NCI-H1436 (cell line): ENCODE measurements at regions not wholly inside any gene's neighbourhood (a gene's known extent, or its start where the extent isn't known, plus 50 kb on each side); places are given as distances from the start of the nearest gene placed in this dataset.
"Not testable (repeated sequence)": the region's sequence is repeated elsewhere in the genome, so short reads cannot be mapped to it uniquely, and the experiment has no call there.

Experiments
- DNase-seq: peaks from one replicate; lab custom pipeline; 2025; lab: John Stamatoyannopoulos, UW

DNA sequence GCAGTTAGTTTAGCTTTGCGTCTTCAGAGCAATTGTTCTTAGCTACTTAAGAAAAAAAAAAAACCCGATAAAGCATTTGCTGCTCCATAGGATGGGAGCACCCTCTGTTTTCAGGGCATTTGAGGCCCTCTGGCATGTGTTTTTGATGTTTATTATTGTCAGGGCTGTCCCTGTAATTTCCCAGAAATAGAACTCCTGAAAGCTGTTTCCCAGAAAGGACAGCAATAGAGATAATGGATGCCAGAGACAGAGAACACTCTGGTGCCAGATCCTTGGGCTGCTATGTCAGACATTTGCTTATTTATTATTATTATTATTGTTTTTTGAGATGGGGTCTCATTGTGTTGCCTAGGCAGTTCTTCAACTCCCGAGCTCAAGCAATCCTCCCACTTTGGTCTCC, 201.3 kb downstream of the ALG10 start:
- DNase-seq = no peak

- not testable (repeated sequence) for DNase-seq
Measured at GRCh38 chr12:34226044-34226443, 203.7 kb downstream of the ALG10 start.

GRCh38 chr12:34228046-34228445, 205.8 kb downstream of the ALG10 start:
- not testable (repeated sequence) for DNase-seq

DNA sequence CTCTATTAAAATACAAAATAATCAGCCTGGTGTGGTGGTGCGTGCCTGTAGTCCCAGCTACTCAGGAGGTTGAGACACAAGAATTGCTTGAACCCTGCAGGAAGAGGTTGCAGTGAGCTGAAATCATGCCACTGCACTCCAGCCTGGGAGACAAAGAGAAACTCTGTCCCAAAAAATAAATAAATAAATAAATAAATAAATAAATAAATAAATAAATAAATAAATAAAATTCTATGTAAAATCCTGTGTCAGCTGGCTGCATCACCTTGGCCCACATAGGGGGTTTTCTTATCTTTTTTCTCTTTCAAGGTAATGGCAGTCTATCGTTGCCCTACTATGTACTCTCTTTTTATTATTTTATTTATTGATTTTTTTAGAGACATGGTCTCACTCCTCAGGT, 206.7 kb downstream of the ALG10 start:
- DNase-seq = not testable (repeated sequence)

DNA sequence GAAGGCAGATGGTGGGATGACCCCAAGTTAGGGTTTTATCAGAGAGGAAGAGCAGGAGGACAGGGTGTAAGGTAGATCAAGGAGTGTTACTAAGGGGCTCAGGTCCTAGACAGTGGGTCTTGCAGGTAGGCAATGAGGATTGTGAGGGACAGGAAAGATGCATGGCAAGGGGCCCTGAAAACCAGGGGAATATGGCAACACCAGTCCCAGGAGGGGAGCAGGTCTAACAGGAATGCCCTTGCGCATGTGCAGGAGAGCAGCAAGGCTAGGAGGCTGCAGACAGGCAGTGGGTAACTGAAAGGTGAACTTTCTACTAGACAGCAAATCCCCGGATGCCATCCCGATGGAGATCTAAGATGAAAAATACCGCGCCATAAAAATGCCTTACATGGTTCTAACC, 211.3 kb downstream of the ALG10 start:
- DNase-seq = no peak

DNA sequence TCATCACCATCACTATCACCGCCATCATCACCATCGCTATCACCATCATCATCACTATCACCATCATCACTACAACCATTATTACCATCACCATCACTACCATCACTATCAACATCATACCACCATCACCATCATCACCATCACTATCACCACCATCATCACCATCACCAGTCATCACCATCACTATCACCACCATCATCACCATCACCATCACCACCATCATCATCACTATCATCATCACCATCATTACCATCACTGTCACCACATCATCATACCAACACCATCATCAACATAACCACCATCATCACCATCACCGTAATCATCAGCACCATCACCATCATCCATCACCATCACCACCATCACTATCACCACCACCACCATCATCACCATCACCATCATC, 213.8 kb downstream of the ALG10 start:
- no peak for DNase-seq

DNA sequence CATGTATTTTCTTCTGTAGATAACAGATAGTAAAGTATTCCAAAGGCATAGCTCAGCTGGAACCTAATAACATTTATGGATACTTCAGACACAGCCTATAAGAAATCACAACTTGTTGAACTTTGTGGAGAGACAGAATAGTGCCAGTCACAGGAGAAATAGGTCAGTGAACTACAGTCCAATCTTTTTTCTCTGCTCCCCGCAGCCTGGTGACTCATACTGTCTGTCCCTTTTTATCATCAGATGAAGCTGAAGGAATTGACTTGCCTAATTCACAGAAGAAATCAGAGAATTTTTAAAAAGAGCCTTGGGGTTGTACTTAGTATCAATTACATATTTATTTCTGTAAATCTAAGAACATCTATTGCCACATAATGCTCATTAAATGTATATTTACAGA, 222.3 kb downstream of the ALG10 start:
- DNase-seq = no peak

GRCh38 chr12:34249271-34249670, 227.0 kb downstream of the ALG10 start:
- DNase-seq = no peak

- DNase-seq = not testable (repeated sequence)
Measured at GRCh38 chr12:34251879-34252278, 229.6 kb downstream of the ALG10 start.

DNA sequence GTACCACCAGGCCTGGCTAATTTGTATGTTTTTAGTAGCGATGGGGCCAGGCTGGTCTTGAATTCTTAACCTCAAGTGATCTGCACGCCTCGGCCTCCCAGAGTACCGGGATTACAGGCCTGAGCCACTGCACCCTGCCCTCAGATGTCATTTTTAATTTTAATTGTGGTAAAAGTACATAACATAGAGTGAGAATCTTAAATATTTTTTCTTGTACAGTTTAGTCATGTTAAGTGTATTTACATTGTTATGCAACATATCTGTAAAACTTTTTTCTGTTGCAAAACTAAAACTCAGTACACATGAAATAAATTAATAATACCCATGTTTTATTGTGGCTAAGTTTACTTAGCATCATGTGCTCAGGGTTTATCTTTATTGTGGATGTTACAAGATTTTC, 231.4 kb downstream of the ALG10 start:
- no peak for DNase-seq

DNA sequence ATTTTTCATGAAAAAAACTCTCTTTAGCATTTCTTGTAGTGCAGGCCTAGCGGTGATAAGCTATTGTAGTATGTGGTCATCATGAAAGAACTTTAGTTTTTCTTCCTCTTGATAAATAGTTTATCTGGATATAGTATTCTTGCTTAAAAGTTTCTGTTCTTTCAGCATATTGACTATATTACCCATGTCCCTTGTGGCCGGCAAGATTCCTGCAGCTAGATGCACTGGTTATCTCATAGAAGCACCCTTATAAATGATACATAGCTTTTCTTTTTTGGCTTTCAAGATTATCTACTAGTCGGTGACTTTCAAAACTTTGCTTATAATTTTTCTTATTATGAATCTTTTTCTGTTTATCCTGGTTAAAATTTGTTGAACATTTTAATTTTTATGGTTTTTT, 234.8 kb downstream of the ALG10 start:
- no peak for DNase-seq

GRCh38 chr12:34262140-34262539, 239.8 kb downstream of the ALG10 start:
- DNase-seq = not testable (repeated sequence)

- no peak for DNase-seq
Measured at GRCh38 chr12:34264110-34264509, 241.8 kb downstream of the ALG10 start.

DNA sequence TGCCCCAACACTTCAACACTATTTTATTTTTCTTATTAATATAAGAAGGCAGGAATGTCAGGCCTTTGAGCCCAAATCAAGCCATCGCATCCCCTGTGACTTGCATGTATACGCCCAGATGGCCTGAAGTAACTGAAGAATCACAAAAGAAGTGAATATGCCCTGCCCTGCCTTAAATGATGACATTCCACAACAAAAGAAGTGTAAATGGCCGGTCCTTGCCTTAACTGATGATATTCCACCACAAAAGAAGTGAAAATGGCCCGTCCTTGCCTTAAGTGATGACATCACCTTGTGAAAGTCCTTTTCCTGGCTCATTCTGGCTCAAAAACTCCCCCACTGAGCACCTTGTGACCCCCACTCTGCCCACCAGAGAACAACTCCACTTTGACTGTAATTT, 251.4 kb downstream of the ALG10 start:
- not testable (repeated sequence) for DNase-seq

GRCh38 chr12:34275129-34275528, 252.8 kb downstream of the ALG10 start:
- DNase-seq = no peak

DNA sequence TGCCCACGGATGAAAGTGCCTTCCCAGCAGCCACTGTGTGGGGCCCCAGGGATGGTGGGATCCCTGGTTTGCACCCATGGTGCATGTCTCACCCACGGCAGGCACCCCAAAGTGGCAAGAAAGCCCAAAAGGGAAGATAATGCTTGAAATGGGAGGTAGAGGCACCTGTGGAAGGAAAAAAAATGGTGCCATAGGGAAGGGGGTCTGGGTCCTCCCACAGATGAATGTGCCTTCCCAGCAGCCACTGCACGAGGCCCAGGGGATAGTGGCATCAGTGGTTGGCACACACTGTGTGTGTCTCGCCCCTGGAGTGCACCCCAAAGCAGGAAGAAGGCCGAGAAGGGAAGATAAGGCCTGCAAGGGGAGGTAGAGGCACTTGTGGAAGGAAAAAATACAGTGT, 264.2 kb downstream of the ALG10 start:
- no peak for DNase-seq

- no peak for DNase-seq
Measured at GRCh38 chr12:34286934-34287333, 264.6 kb downstream of the ALG10 start.

DNA sequence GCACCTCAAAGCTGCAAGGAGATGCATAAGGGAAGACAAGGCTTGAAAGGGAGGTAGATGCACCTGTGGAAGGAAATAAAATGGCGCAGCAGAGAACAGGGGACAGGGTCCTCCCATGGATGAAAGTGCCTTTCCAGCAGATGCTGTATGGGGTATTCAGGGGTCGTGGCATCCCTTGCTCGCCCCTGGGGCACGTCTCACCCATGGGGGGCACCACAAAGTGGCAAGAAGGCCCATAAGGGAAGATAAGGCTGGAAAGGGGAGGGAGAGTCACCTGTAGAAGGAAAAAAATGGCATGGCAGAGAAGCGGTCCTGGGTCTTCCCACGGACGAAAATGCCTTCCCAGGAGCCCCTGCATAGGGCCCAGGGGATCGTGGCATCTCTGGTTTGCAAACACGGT, 265.1 kb downstream of the ALG10 start:
- DNase-seq = no peak

DNA sequence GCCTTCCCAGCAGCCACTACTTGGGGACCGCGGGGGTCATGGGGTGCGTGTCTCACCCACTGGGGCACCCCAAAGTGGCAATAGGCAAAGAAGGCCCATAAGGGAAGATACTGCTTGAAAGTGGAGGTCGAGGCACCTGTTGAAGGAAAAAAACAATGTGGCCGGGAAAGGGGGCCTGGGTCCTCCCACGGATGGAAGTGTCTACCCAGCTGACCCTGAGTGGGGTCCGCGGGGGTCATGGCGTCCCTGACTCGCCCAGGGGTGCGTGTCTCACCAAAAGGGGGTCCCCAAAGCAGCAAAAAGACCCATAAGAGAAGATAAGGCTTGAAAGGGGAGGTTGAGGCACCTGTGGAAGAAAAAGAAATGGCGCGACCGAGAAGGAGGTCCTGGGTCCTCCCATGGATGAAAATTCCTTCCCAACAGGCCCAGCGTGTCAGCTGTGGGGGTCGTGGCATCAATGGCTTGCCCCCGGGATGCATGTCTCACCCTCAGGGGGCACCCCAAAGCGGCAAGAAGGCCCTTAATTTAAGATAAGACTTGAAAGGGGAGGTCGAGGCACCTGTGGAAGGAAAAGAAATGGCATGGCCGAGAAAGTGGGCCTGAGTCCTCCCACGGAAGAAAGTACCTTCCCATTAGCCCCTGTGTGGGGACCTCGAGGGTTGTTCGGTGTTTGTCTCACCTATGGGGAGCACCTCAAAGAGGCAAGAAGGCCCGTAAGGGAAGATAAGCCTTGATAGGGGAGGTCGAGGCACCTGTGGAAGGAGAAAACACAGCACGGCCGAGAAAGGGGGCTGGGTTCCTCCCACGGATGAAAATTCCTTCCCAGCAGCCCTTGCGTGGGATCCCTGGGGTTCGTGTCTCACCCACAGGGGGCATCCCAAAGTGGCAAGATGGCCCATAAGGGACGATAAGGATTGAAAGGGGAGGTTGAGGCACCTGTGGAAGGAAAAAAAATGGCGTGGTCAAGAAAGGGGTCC, 266.0 kb downstream of the ALG10 start:
- DNase-seq = no peak

DNA sequence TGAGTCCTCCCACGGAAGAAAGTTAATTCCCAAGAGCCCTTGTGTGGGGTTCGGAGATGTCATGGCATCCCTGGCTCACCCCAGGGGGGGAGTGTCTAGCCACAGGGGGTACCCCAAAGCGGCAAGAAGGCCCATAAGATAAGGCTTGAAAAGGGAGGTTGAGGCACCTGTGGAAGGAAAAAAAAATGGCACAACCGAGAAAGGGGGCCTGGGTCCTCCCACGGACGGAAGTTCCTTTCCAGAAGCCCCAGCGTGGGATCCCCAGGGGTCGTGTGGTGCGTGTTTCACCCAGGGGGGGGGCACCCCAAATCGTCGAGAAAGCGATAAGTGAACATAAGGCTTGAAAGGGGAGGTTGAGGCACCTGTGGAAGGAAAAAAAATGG, 266.7 kb downstream of the ALG10 start:
- no peak for DNase-seq

DNA sequence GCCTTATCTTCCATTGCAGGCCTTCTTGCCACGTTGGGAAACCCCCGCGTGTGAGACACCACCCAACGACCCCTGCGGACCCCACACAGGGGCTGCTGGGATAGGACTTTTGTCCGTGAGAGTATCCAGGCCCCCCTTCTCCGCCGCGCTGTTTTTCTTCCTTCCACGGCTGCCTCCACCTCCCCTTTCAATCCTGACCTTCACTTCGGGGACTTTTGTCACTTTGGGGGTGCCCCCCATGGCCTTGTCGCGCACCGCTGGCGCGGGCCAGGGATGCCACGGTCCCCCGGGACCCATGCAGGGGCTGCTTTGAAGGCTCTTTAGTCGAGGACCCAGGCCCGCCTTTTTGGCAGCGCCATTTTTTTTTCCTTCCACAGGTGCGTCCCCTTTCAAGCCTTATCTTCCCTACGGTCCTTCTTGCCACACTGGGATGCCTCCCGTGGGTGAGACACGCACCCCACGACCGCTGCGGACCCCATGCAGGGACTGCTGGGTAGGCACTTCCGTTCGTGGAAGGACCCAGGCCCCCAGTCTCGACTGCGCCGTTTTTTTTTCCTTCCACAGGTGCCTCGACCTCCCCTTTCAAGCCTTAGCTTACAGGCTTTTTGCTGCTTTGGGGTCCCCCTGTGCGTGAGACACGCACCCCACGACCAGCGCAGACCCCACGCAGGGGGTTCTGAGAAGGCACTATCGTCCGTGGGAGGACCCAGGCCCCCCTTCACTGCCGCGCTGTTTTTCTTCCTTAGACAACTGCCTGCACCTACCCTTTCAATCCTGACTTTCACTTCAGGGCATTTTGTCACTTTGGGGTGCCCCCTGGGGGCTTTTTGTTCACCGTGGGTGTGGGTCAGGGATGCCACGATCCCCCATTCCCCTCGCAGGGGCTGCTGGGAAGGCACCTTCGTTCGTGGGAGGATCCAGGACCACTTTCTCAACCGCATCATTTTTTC, 267.4 kb downstream of the ALG10 start:
- DNase-seq = no peak

GRCh38 chr12:34290381-34290995, 268.2 kb downstream of the ALG10 start:
- no peak for DNase-seq
